Prostate gland (tissue), 2 donors: ENCODE measurements at regions not wholly inside any gene's neighbourhood (a gene's known extent, or its start where the extent isn't known, plus 50 kb on each side); places are given as distances from the start of the nearest gene placed in this dataset.

Source experiments
- POLR2A ChIP-seq: fragments of 450-650 bp; IDR thresholded peaks from one replicate; pipeline ENCODE4 v1.6.1; 2016; ENCODE audit warnings: antibody characterized with exemption, mild to moderate bottlenecking
- POLR2AphosphoS5 ChIP-seq: sonication (generic); formaldehyde crosslinking; IDR thresholded peaks from one replicate; pipeline ENCODE4 v1.6.1; 2017; ENCODE audit warnings: antibody characterized with exemption
- TF ChIP-seq, protein P1 (sequence below), 4 experiments: fragments of 200-600 bp in 2 of 4; fragments of 450-650 bp in 2 of 4; sonication (generic) in 2 of 4; IDR thresholded peaks; 1 replicate in 3 of 4; 2 replicates in 1 of 4; pipeline ENCODE4 v1.5.1; 2016 to 2019; ENCODE audit warnings: antibody characterized with exemption in 4 of 4, mild to moderate bottlenecking in 2 of 4, moderate library complexity in 2 of 4

DNA sequence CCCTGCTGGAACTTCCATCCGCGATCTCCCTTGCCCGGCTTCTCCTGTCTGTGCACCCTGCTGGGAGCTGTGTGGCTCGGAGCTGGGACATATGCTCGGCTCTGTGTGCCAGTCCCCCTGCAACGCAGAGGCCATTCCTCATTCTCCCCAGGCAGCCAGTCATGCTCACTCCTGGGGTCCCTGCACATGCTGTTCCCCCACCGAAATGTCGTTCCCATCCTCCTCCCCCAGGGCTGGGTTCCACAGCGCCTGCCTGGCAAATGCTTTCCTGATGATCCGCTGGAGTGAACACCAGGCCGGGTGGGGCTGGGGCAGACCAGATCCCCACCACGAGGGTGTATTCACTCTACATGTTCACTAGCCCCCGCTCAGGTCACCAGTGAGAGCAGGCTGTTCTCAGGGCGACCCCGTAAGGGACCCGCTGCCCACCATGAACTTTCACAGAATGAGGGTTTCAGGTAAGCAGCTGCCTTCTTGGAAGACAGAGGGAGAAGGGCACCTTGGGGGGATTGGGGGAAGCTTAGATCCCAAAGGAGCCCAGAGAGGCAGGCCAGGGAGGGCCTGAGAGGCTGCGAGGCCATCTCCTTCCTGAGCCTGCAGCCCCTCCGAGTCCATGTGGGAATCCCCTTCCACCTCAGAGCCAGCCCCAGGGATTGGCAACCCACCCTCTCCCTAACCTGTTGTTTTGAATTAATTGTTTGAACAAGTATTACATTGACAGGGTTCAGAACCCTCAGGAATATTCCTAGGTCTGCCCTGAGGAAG lies 88.7 kb upstream of the IQSEC1 start:
- no peak for TF ChIP-seq POLR2A
- TF ChIP-seq, protein P1, sequence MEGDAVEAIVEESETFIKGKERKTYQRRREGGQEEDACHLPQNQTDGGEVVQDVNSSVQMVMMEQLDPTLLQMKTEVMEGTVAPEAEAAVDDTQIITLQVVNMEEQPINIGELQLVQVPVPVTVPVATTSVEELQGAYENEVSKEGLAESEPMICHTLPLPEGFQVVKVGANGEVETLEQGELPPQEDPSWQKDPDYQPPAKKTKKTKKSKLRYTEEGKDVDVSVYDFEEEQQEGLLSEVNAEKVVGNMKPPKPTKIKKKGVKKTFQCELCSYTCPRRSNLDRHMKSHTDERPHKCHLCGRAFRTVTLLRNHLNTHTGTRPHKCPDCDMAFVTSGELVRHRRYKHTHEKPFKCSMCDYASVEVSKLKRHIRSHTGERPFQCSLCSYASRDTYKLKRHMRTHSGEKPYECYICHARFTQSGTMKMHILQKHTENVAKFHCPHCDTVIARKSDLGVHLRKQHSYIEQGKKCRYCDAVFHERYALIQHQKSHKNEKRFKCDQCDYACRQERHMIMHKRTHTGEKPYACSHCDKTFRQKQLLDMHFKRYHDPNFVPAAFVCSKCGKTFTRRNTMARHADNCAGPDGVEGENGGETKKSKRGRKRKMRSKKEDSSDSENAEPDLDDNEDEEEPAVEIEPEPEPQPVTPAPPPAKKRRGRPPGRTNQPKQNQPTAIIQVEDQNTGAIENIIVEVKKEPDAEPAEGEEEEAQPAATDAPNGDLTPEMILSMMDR (IDR thresholded peaks at IDR 0.05), result no peak
- no peak for TF ChIP-seq POLR2AphosphoS5
